ENCODE measurements at regions not wholly inside any gene's neighbourhood (a gene's known extent, or its start where the extent isn't known, plus 50 kb on each side); places are given as distances from the start of the nearest gene placed in this dataset.

DNA sequence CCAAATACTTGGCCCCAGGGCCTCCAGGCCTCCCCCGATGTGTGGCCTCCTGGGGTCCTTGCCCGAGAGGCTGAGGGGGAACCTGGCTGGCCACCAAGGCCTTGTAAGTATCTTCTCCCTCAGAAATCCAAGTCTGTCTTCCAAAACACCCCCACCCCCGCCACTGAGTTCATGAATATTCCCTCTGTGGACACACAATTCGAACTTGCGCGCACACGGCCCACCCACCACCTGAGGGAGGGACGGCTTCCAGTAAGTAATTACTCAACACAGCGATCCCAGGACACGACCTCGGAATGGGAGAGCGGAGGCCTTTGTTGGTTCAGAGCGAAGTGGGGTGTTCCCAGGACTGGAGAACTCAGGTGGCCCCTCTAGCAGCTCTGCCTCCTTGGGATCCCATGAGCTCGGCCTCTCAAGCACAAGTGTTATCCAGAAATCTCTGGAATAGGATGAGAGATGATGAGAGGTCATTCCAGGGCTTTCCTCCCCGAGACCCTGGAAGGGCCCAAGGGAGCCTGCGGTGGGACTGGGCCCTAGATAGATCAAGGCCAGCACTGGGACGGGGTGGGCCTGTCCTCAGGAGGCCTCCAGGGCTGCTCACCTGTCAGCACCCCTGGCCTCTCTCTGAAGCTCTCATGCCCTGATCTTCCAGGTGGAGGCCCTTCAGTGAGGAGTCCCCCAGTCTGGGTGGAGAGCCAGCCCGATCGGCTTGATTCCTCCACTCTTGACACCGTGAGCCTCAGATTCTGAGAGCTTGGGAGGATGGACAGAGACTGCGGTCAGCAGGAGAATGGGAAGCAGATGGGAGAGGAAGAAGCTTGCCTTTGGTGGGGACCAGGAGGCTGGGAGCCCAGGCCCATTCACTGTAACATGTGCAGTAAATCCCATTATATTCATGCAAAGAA, 219.0 kb upstream of the RTL1 start:
- no peak overlapping the region for H3K4me3 ChIP-seq (ENCODE audit: low read length in 2 of 2)
- no peak overlapping the region for H3K27ac ChIP-seq (ENCODE audit: low read length)
- no peak overlapping the region for H3K9ac ChIP-seq (ENCODE audit: low read length in 2 of 2)
- no peaks in the 10 kb centered on the region for H3K27me3 ChIP-seq (ENCODE audit: control insufficient read depth in 1 of 2, insufficient read depth in 2 of 2, low read length in 2 of 2)
- no peaks in the 10 kb centered on the region for H3K36me3 ChIP-seq (ENCODE audit: control insufficient read depth in 2 of 2, insufficient read depth in 2 of 2, low read length in 2 of 2)
- H3K4me1 ChIP-seq (ENCODE audit: control insufficient read depth, insufficient read depth, low read length): peaks cover 2% of the 10 kb centered on the region
- no peaks in the 10 kb centered on the region for H3K9me3 ChIP-seq (ENCODE audit: control insufficient read depth in 2 of 2, low read length in 2 of 2)

DNA sequence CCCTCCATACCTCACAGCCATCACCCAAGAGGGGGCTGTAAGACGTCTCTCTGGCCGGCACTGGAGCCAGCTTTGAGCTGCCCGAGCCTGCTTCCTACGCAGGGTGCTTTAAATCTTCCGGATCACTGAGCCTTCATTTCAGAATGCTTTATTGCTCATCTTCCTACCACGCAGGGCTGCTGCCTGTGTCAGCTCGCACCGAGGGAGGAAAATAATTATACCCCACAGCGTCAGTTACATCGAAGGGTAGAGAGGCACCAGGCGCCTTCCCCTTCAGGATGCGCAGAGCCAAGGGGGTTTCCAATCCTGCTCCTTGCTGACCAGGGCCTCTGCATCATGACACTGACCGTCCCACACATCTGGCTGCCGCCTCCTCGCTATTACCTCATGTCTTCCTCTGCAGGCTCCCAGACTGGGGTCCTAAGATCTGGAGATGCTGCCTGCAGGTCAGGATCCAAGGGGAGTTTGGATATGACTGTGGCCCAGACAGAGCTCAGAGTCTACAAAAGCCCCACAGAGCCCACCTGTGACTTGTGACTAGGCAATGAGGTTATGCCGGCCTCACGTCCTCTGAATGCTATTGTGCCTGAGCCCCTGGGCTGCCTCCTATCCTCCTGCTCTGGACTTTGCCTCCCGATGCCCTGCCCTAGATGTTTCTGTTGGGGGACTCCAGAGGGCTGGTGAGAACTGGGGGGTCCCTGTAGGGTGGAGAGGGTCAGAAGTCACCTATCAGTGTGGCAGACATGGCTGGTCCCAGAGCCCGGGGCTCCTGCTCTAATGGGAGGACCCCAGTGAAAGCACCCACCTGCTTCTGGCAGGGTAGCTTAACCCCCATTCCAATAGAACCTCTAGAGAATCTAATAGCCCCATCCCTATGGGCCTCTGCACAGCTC, 220.3 kb upstream of the RTL1 start:
- no peak overlapping the region for H3K4me3 ChIP-seq (ENCODE audit: low read length in 2 of 2)
- no peaks in the 10 kb centered on the region for H3K9me3 ChIP-seq (ENCODE audit: control insufficient read depth in 2 of 2, low read length in 2 of 2)
- H3K4me1 ChIP-seq (ENCODE audit: control insufficient read depth, insufficient read depth, low read length): peaks cover 2% of the 10 kb centered on the region
- H3K27ac ChIP-seq (ENCODE audit: low read length): no peak overlapping the region
- no peaks in the 10 kb centered on the region for H3K36me3 ChIP-seq (ENCODE audit: control insufficient read depth in 2 of 2, insufficient read depth in 2 of 2, low read length in 2 of 2)
- H3K9ac ChIP-seq (ENCODE audit: low read length in 2 of 2): no peak overlapping the region
- peaks cover 0 to 3% of the 10 kb centered on the region in 2 donors for H3K27me3 ChIP-seq (ENCODE audit: control insufficient read depth in 1 of 2, insufficient read depth in 2 of 2, low read length in 2 of 2)

DNA sequence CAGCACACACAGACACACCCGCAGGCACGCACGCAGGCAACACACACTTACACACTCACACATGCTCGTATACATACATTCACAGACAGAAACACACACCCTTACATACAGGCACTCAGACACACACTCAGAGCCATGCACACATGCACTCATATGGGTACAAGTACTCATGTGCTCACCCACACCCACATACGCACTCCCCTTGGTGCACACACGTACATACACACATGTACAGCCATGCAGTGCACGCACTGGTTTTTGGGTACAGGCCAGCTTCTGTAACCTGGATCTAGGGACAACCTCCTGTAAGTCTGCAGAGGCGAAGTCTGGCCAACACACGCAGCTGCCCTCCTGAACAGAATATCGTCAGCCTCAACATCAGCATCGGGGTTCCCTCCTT, 221.3 kb upstream of the RTL1 start:
- no peak overlapping the region for H3K4me3 ChIP-seq (ENCODE audit: low read length in 2 of 2)
- no peaks in the 10 kb centered on the region for H3K4me1 ChIP-seq (ENCODE audit: control insufficient read depth, insufficient read depth, low read length)
- peaks cover 0 to 3% of the 10 kb centered on the region in 2 donors for H3K27me3 ChIP-seq (ENCODE audit: control insufficient read depth in 1 of 2, insufficient read depth in 2 of 2, low read length in 2 of 2)
- no peaks in the 10 kb centered on the region for H3K9me3 ChIP-seq (ENCODE audit: control insufficient read depth in 2 of 2, low read length in 2 of 2)
- no peak overlapping the region for H3K27ac ChIP-seq (ENCODE audit: low read length)
- no peak overlapping the region for H3K9ac ChIP-seq (ENCODE audit: low read length in 2 of 2)
- H3K36me3 ChIP-seq (ENCODE audit: control insufficient read depth in 2 of 2, insufficient read depth in 2 of 2, low read length in 2 of 2): no peaks in the 10 kb centered on the region

GRCh38 chr14:101125313-101125712, 221.8 kb upstream of the RTL1 start:
- H3K4me1 ChIP-seq (ENCODE audit: control insufficient read depth, insufficient read depth, low read length): no peaks in the 10 kb centered on the region
- no peaks in the 10 kb centered on the region for H3K9me3 ChIP-seq (ENCODE audit: control insufficient read depth in 2 of 2, low read length in 2 of 2)
- no peak overlapping the region for H3K9ac ChIP-seq (ENCODE audit: low read length in 2 of 2)
- H3K4me3 ChIP-seq (ENCODE audit: low read length in 2 of 2): no peak overlapping the region
- H3K36me3 ChIP-seq (ENCODE audit: control insufficient read depth in 2 of 2, insufficient read depth in 2 of 2, low read length in 2 of 2): no peaks in the 10 kb centered on the region
- peaks cover 0 to 3% of the 10 kb centered on the region in 2 donors for H3K27me3 ChIP-seq (ENCODE audit: control insufficient read depth in 1 of 2, insufficient read depth in 2 of 2, low read length in 2 of 2)
- no peak overlapping the region for H3K27ac ChIP-seq (ENCODE audit: low read length)

- Histone ChIP-seq H3K4me3 (ENCODE audit: low read length in 2 of 2) (no peak overlapping the region), H3K4me1 (ENCODE audit: control insufficient read depth, insufficient read depth, low read length) (no peaks in the 10 kb centered on the region), H3K27ac (ENCODE audit: low read length) (no peak overlapping the region), H3K9me3 (ENCODE audit: control insufficient read depth in 2 of 2, low read length in 2 of 2) (no peaks in the 10 kb centered on the region), H3K9ac (ENCODE audit: low read length in 2 of 2) (no peak overlapping the region), H3K36me3 (ENCODE audit: control insufficient read depth in 2 of 2, insufficient read depth in 2 of 2, low read length in 2 of 2) (no peaks in the 10 kb centered on the region), H3K27me3 (ENCODE audit: control insufficient read depth in 1 of 2, insufficient read depth in 2 of 2, low read length in 2 of 2) (peaks cover 0 to 3% of the 10 kb centered on the region in 2 donors)
Measured at GRCh38 chr14:101125719-101126651, 222.5 kb upstream of the RTL1 start.

DNA sequence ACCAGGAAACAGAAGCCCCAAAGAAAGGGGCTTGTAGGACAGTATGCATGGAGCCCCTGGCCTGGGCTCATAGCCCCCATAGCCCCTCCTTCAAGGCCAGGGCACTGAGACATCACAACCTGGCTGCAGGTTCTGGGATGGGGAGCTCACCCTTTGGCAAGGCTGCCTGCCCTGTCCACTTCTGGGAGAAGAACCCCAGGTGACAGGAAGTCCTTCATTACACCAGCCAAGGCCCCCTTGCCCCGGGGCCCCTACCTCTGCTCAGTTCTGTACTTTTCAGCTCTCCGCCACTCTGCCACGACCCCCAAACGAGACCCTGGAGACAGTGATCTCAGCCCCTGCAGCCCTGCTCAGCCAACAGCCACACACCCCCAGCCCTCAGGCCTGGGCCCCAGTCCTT, 223.2 kb upstream of the RTL1 start:
- Histone ChIP-seq H3K36me3 (ENCODE audit: control insufficient read depth in 2 of 2, insufficient read depth in 2 of 2, low read length in 2 of 2) (no peaks in the 10 kb centered on the region), H3K9me3 (ENCODE audit: control insufficient read depth in 2 of 2, low read length in 2 of 2) (no peaks in the 10 kb centered on the region), H3K4me1 (ENCODE audit: control insufficient read depth, insufficient read depth, low read length) (no peaks in the 10 kb centered on the region), H3K27ac (ENCODE audit: low read length) (no peak overlapping the region), H3K4me3 (ENCODE audit: low read length in 2 of 2) (no peak overlapping the region), H3K27me3 (ENCODE audit: control insufficient read depth in 1 of 2, insufficient read depth in 2 of 2, low read length in 2 of 2) (peaks cover 0 to 3% of the 10 kb centered on the region in 2 donors), H3K9ac (ENCODE audit: low read length in 2 of 2) (no peak overlapping the region)

DNA sequence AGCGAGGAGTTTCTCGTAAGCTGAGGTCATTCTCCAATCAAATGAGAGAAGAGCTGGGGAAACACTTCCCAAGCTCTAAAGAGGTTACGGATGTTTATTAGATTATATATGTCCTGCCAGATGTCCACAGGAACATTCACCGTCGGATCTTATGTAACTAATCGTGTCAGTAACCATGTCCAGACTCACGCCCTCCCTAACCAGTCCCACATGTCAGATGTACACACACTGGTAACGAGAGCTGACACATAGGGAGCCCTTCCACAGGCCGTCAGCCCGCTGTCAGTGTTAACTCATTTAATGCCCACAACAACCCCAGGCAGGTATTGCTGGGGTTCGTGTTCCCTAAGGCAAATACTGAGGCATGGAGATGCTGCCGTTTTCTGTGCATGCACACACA, 223.7 kb upstream of the RTL1 start:
- H3K4me3 ChIP-seq (ENCODE audit: low read length in 2 of 2): no peak overlapping the region
- H3K9ac ChIP-seq (ENCODE audit: low read length in 2 of 2): no peak overlapping the region
- no peaks in the 10 kb centered on the region for H3K36me3 ChIP-seq (ENCODE audit: control insufficient read depth in 2 of 2, insufficient read depth in 2 of 2, low read length in 2 of 2)
- H3K4me1 ChIP-seq (ENCODE audit: control insufficient read depth, insufficient read depth, low read length): no peaks in the 10 kb centered on the region
- H3K27ac ChIP-seq (ENCODE audit: low read length): no peak overlapping the region
- peaks cover 0 to 4% of the 10 kb centered on the region in 2 donors for H3K27me3 ChIP-seq (ENCODE audit: control insufficient read depth in 1 of 2, insufficient read depth in 2 of 2, low read length in 2 of 2)
- no peaks in the 10 kb centered on the region for H3K9me3 ChIP-seq (ENCODE audit: control insufficient read depth in 2 of 2, low read length in 2 of 2)

GRCh38 chr14:101128478-101129321, 225.2 kb upstream of the RTL1 start:
- Histone ChIP-seq H3K27me3 (ENCODE audit: control insufficient read depth in 1 of 2, insufficient read depth in 2 of 2, low read length in 2 of 2) (peaks cover 3 to 5% of the 10 kb centered on the region in 2 donors), H3K36me3 (ENCODE audit: control insufficient read depth in 2 of 2, insufficient read depth in 2 of 2, low read length in 2 of 2) (no peaks in the 10 kb centered on the region), H3K27ac (ENCODE audit: low read length) (no peak overlapping the region), H3K9me3 (ENCODE audit: control insufficient read depth in 2 of 2, low read length in 2 of 2) (no peaks in the 10 kb centered on the region), H3K4me1 (ENCODE audit: control insufficient read depth, insufficient read depth, low read length) (no peaks in the 10 kb centered on the region), H3K4me3 (ENCODE audit: low read length in 2 of 2) (no peak overlapping the region), H3K9ac (ENCODE audit: low read length in 2 of 2) (no peak overlapping the region)

DNA sequence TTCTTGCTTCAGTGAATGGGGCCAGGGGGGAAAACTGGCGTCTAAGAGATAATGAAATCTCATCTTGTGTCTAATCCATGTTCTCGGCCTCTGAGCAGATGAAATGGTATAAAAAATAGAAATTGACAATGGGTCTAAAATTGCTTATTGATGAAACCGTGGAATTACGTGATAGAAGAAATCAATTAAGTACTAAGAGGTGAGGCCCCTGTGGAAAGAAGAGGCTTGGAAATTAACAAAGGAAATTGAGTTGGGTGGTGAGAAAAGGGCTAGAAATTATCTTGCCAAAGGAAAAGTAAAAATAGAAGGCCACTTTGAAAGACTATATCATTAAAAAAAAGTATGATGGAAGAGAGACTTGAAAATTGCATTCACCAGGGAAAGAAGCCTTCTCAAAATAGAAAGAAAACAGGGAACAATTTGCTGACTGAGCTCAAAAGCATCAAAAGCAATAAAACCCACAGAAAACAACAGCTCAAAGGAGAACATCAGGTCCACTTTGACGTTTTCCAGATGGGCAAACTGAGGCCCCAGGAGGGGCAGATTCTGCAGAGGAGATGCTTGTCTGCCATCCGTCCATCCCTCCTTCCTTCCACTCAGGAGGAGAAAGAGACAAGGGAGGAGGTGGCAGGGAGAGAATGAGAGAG, 226.1 kb upstream of the RTL1 start:
- Histone ChIP-seq H3K4me1 (ENCODE audit: control insufficient read depth, insufficient read depth, low read length) (no peaks in the 10 kb centered on the region), H3K9me3 (ENCODE audit: control insufficient read depth in 2 of 2, low read length in 2 of 2) (no peaks in the 10 kb centered on the region), H3K27me3 (ENCODE audit: control insufficient read depth in 1 of 2, insufficient read depth in 2 of 2, low read length in 2 of 2) (peaks cover 7 to 9% of the 10 kb centered on the region in 2 donors), H3K9ac (ENCODE audit: low read length in 2 of 2) (no peak overlapping the region), H3K27ac (ENCODE audit: low read length) (no peak overlapping the region), H3K4me3 (ENCODE audit: low read length in 2 of 2) (no peak overlapping the region), H3K36me3 (ENCODE audit: control insufficient read depth in 2 of 2, insufficient read depth in 2 of 2, low read length in 2 of 2) (no peaks in the 10 kb centered on the region)

Data from stomach smooth muscle (tissue), 2 donors.